ENCODE measurements at regions not wholly inside any gene's neighbourhood (a gene's known extent, or its start where the extent isn't known, plus 50 kb on each side); places are given as distances from the start of the nearest gene placed in this dataset.

DNA sequence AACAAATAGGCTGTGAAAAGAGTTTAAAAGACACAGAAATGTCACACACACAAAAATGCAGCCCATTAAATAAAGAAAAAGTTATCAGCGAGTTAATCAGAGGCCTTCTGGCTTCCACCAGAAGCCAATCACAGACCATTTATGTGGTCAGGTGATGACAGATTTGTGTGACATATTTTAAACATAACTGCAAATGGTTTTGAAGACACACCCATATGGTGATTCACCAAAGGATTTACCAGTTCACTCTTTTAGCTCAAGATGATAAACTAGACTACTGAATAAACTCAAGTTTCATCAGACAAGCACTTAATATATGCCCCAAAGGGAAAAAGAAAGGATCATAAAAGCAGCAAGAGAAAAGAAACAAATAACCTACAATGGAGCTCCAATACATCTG, 181.2 kb downstream of the SPANXN4 start:
- DNase-seq (ENCODE audit: low read depth, low spot score), result no peak

DNA sequence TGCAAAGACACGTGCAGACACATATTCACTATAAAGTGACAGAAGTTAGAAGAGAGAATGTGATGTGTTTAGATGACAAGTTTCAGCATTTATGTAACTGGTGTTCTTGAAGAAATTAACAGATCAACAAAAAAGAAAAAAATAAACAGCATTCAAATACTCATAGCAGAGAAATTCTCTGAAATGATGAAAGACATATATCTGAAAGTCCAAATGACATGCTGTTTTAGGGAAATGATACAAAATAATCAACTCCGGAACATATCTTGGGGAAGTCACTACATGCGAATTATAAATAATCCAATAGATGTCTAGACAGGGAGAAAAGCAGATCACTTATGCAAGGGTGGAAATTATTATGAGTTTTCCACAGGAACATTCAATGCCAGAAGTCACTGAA, 146.0 kb downstream of the SPANXN4 start:
- DNase-seq (ENCODE audit: low read depth, low spot score), result no peak

DNA sequence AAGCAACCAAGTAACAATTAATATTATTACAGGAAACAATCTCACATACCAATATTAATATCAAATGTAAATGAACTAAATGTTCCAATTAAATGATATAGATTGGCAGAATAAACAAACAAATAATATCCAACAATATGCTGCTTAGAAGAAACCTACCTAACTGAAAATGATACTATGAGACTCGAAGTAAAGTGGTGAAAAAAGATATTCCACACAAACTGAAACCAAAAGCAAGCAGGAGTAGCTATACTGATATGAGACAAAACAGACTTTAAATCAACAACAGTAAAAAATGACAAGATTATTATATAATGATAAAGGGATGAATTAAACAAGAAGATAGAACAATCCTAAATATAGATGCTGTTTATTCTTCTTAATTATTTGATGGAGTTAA, 140.1 kb downstream of the SPANXN4 start:
- DNase-seq (ENCODE audit: low read depth, low spot score), result no peak

- DNase-seq (ENCODE audit: low read depth, low spot score), result no peak
These were observed 114.0 kb downstream of the SPANXN4 start for GRCh38 chrX:143139681-143140080.

DNA sequence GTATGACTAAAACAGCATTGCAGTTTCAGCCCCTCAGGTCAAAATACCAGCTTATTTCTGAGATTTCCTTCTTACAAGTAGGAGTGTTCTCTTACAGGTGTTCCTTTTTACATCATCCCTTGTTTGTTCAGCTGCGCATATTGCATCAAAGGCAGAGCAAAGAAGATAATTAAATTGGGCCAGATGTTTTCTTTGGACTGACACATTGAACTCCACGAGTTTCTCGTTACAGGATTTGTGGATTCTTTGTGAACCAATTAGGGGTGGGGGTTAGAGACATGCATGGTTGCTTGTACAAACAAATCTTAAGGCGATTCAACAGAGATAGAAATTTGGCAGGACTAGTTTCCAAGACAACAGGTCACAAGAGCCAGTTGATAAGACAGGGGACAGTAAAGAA, 95.7 kb downstream of the SPANXN4 start:
- DNase-seq (ENCODE audit: low read depth, low spot score), result no peak

GRCh38 chrX:143115466-143115865, 89.7 kb downstream of the SPANXN4 start:
- no peak for DNase-seq (ENCODE audit: low read depth, low spot score)

GRCh38 chrX:143095816-143096215, 70.1 kb downstream of the SPANXN4 start:
- DNase-seq (ENCODE audit: low read depth, low spot score), result no peak

GRCh38 chrX:143095321-143095720, 69.6 kb downstream of the SPANXN4 start:
- no peak for DNase-seq (ENCODE audit: low read depth, low spot score)

DNA sequence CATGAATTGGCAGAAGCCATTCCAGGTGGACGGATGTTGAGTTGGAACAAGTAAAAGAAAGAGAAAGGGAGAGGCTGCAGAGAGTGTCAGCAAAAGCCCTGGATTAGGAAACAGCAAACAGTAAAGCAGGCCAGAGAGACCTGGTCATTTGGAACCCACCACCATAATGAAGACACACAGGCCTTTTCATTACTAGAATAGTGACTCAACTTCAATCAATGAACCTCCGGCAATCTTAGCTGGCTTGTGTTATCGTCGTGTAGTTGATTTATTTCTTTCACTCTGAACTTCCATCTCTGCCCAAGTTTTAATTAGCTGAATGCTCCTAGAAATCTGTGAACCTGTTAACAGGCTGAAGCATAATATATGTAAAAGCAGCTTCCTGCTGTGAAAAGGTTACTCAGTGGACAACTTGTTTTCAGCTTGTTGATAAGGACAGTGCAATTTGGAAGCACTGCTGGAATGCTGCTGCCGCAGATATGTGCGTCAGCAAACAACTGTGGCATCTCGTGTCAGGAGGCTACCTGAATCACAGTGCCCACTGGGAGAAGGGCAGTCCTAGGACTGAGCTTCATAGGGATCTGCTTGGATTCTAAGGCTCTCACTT, 68.8 kb downstream of the SPANXN4 start:
- DNase-seq (ENCODE audit: low read depth, low spot score), result no peak
